ENCODE measurements at regions not wholly inside any gene's neighbourhood (a gene's known extent, or its start where the extent isn't known, plus 50 kb on each side); places are given as distances from the start of the nearest gene placed in this dataset.

DNA sequence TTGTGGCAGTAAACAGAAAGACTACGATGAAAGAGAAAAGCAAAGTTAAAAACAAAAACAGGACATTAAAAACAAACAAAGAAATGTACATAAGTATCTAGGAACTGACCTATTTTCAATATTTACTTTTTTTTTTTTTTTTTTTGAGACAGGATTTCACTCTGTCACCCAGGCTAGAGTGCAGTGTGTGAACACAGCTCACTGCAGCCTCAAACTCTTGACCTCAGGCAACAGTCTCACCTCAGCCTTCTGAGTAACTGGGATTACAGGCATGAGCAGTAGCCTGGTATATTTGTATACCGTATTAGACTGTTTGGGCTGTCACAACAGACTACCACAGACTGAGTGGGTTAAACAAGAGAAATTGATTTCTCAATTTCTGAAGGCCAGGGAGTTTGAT, 1189.1 kb downstream of the CDH9 start:
- Histone ChIP-seq H3K9me3 (ENCODE audit: low read length) (no peaks in the 10 kb centered on the region), H4K20me1 (ENCODE audit: insufficient read depth) (no peaks in the 10 kb centered on the region), H3K27me3 (ENCODE audit: insufficient read depth, low read depth, low read length) (no peaks in the 10 kb centered on the region), H3K27ac (ENCODE audit: low read length) (no peak overlapping the region), H3K4me3 (ENCODE audit: low read length) (no peak overlapping the region), H3K9ac (ENCODE audit: low read length) (no peak overlapping the region), H3F3A (ENCODE audit: insufficient read depth, low read length, poor library complexity, severe bottlenecking) (no peaks in the 10 kb centered on the region), H3K9me2 (ENCODE audit: insufficient read depth, low read length) (no peaks in the 10 kb centered on the region), H2AFZ (ENCODE audit: low read depth, low read length) (no peak overlapping the region), H3K4me2 (ENCODE audit: low read length) (no peak overlapping the region), H3K36me3 (ENCODE audit: insufficient read depth, low read length) (no peaks in the 10 kb centered on the region), H3K79me2 (replicated peaks; ENCODE audit: insufficient read depth, low read length) (no peaks in the 10 kb centered on the region)
- no peak for TF ChIP-seq EP300 (conservative IDR thresholded peaks at IDR 0.05; ENCODE audit: poor library complexity, severe bottlenecking)

DNA sequence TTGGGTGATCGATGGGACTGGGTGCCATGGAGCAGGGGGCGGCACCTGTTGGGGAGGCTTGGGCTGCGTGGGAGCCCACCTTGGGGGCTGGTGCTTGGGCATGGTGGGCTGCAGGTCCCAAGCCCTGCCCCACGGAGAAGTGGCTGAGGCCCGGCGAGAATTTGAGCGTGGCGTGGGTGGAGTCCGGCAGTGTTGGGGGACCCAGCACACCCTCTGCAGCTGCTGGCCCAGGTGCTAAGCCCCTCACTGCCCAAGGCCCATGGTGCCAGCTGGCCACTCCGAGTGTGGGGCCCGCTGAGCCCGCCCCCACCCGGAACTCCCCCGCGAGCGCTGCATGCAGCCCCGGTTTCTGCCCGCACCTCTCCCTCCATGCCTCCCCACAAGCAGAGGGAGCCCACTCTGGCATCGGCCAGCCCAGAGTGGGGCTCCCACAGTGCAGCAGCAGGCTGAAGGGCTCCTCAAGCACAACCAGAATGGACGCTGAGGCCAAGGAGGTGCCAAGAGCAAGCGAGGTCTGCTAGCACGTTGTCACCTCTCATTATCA, 1178.6 kb upstream of the CDH10 start:
- no peaks in the 10 kb centered on the region for H3K36me3 ChIP-seq (ENCODE audit: insufficient read depth, low read length)
- no peaks in the 10 kb centered on the region for H3F3A ChIP-seq (ENCODE audit: insufficient read depth, low read length, poor library complexity, severe bottlenecking)
- H3K79me2 ChIP-seq (replicated peaks; ENCODE audit: insufficient read depth, low read length): no peaks in the 10 kb centered on the region
- H2AFZ ChIP-seq (ENCODE audit: low read depth, low read length): no peak overlapping the region
- no peak overlapping the region for H3K4me3 ChIP-seq (ENCODE audit: low read length)
- TF ChIP-seq TAF1 (IDR thresholded peaks at IDR 0.05; ENCODE audit: low read depth): no peak
- TF ChIP-seq, protein P1, sequence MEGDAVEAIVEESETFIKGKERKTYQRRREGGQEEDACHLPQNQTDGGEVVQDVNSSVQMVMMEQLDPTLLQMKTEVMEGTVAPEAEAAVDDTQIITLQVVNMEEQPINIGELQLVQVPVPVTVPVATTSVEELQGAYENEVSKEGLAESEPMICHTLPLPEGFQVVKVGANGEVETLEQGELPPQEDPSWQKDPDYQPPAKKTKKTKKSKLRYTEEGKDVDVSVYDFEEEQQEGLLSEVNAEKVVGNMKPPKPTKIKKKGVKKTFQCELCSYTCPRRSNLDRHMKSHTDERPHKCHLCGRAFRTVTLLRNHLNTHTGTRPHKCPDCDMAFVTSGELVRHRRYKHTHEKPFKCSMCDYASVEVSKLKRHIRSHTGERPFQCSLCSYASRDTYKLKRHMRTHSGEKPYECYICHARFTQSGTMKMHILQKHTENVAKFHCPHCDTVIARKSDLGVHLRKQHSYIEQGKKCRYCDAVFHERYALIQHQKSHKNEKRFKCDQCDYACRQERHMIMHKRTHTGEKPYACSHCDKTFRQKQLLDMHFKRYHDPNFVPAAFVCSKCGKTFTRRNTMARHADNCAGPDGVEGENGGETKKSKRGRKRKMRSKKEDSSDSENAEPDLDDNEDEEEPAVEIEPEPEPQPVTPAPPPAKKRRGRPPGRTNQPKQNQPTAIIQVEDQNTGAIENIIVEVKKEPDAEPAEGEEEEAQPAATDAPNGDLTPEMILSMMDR (IDR thresholded peaks at IDR 0.05; ENCODE audit: poor library complexity, severe bottlenecking): no peak
- no peak for TF ChIP-seq RAD21 (conservative IDR thresholded peaks at IDR 0.05)
- TF ChIP-seq, protein P2, sequence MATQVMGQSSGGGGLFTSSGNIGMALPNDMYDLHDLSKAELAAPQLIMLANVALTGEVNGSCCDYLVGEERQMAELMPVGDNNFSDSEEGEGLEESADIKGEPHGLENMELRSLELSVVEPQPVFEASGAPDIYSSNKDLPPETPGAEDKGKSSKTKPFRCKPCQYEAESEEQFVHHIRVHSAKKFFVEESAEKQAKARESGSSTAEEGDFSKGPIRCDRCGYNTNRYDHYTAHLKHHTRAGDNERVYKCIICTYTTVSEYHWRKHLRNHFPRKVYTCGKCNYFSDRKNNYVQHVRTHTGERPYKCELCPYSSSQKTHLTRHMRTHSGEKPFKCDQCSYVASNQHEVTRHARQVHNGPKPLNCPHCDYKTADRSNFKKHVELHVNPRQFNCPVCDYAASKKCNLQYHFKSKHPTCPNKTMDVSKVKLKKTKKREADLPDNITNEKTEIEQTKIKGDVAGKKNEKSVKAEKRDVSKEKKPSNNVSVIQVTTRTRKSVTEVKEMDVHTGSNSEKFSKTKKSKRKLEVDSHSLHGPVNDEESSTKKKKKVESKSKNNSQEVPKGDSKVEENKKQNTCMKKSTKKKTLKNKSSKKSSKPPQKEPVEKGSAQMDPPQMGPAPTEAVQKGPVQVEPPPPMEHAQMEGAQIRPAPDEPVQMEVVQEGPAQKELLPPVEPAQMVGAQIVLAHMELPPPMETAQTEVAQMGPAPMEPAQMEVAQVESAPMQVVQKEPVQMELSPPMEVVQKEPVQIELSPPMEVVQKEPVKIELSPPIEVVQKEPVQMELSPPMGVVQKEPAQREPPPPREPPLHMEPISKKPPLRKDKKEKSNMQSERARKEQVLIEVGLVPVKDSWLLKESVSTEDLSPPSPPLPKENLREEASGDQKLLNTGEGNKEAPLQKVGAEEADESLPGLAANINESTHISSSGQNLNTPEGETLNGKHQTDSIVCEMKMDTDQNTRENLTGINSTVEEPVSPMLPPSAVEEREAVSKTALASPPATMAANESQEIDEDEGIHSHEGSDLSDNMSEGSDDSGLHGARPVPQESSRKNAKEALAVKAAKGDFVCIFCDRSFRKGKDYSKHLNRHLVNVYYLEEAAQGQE (IDR thresholded peaks at IDR 0.05; ENCODE audit: borderline replicate concordance): no peak
- TF ChIP-seq EZH2 (IDR thresholded peaks at IDR 0.05; ENCODE audit: borderline replicate concordance, insufficient read depth, low read length, poor library complexity, severe bottlenecking): no peak
- no peak for TF ChIP-seq MXI1 (conservative IDR thresholded peaks at IDR 0.05; ENCODE audit: poor library complexity, severe bottlenecking)
- no peak for TF ChIP-seq POLR2AphosphoS5 (IDR thresholded peaks at IDR 0.05)
- no peak for TF ChIP-seq EP300 (conservative IDR thresholded peaks at IDR 0.05; ENCODE audit: poor library complexity, severe bottlenecking)
- no peak for TF ChIP-seq SMC3 (conservative IDR thresholded peaks at IDR 0.05; ENCODE audit: poor library complexity)
- H3K9me3 ChIP-seq (ENCODE audit: low read length): no peaks in the 10 kb centered on the region
- no peak overlapping the region for H3K9ac ChIP-seq (ENCODE audit: low read length)
- H3K4me2 ChIP-seq (ENCODE audit: low read length): no peak overlapping the region
- no peaks in the 10 kb centered on the region for H3K27me3 ChIP-seq (ENCODE audit: insufficient read depth, low read depth, low read length)
- no peak overlapping the region for H3K27ac ChIP-seq (ENCODE audit: low read length)
- H3K9me2 ChIP-seq (ENCODE audit: insufficient read depth, low read length): no peaks in the 10 kb centered on the region
- H4K20me1 ChIP-seq (ENCODE audit: insufficient read depth): no peaks in the 10 kb centered on the region

Small RNA genes in the stretch of these regions (small RNA-seq; reads per million reads assigned to genes)
- gene AC113347.2: 0 reads per million in 3 experiments
- 0 reads per million in 3 experiments for gene AC113347.3
- gene RNU4-43P: 0 reads per million in 3 experiments
